GM12878 (cell line): ENCODE measurements at regions not wholly inside any gene's neighbourhood (a gene's known extent, or its start where the extent isn't known, plus 50 kb on each side); places are given as distances from the start of the nearest gene placed in this dataset.

Experiments
- ATAC-seq: fragments of 200-7000 bp; cut with Tn5 transposase; 3 replicates; pipeline ENCODE4 v1.9.1; 2020; ENCODE audit warnings: mild to moderate bottlenecking, moderate library complexity
- BruUV-seq: library from RNA; stranded (reverse); fragments of 400-500 nt; replicated peaks from 2 replicates; lab custom pipeline; 2021; lab: Mats Ljungman, UMichigan
- CTCF ChIA-PET: fragments of 300-600 bp; sonication (Branson Sonifier 250); formaldehyde crosslinking; extraction: SDS; loops from one replicate; lab custom pipeline; 2021; ENCODE audit warnings: inconsistent platforms; lab: Yijun Ruan, JAX
- POLR2A ChIA-PET: fragments of 350-600 bp; formaldehyde crosslinking; extraction: SDS; loops from one replicate; lab custom pipeline; 2021; ENCODE audit warnings: inconsistent platforms; lab: Charles Lee
- RAD21 ChIA-PET: fragments of 300-600 bp; sonication (Branson Sonifier 250); formaldehyde crosslinking; loops from one replicate; lab custom pipeline; 2023; ENCODE audit warnings: antibody characterized with exemption; ENCODE audit not compliant: unreplicated experiment; lab: Charles Lee
- SMC1A ChIA-PET: fragments of 300-600 bp; sonication (Branson Sonifier 250); formaldehyde crosslinking; loops from one replicate; lab custom pipeline; 2023; ENCODE audit not compliant: unreplicated experiment, uncharacterized antibody; lab: Charles Lee
- DNase-seq: peaks from one replicate; pipeline ENCODE4 v3.0.0-alpha.2; 2011; ENCODE audit warnings: low read depth, low spot score
- FAIRE-seq: peaks from 3 replicates; lab custom pipeline; 2011; peaks lifted over from hg19 to GRCh38; lab: Jason Lieb, UNC
- H2AFZ ChIP-seq: 2 replicates; pipeline ENCODE4 v1.6.0; 2011; ENCODE audit warnings: low read depth, low read length, control low read depth; ENCODE audit not compliant: control insufficient read depth
- H3K27ac ChIP-seq: 2 replicates; pipeline ENCODE4 v1.5.1; 2011; ENCODE audit warnings: control low read depth; ENCODE audit not compliant: control insufficient read depth, insufficient read depth
- H3K27me3 ChIP-seq, 2 experiments: replicated peaks in 1 of 2; 2 replicates each; pipeline versions ENCODE4 v1.6.0 to v1.6.1; 2011; ENCODE audit warnings: low read length in 1 of 2; ENCODE audit not compliant: control insufficient read depth in 2 of 2, insufficient read depth in 2 of 2
- H3K36me3 ChIP-seq, 2 experiments: 2 replicates each; pipeline ENCODE4 v1.5.1; 2011; ENCODE audit warnings: low read length in 1 of 2; ENCODE audit not compliant: control insufficient read depth in 2 of 2, insufficient read depth in 2 of 2
- H3K4me1 ChIP-seq: 2 replicates; pipeline ENCODE4 v1.6.1; 2011; ENCODE audit warnings: mild to moderate bottlenecking, low read length, moderate library complexity, mixed read lengths; ENCODE audit not compliant: control insufficient read depth, insufficient read depth
- H3K4me2 ChIP-seq: 2 replicates; pipeline ENCODE4 v1.6.0; 2011; ENCODE audit warnings: control low read depth; ENCODE audit not compliant: control insufficient read depth, insufficient read depth
- H3K4me3 ChIP-seq: fragments of 200-600 bp; sonication (generic); 2 replicates; pipeline ENCODE4 v1.5.1; 2016
- H3K79me2 ChIP-seq: 2 replicates; pipeline ENCODE4 v1.6.0; 2011; ENCODE audit warnings: low read length; ENCODE audit not compliant: control insufficient read depth, insufficient read depth
- H3K9ac ChIP-seq: 2 replicates; pipeline ENCODE4 v1.8.0; 2011; ENCODE audit warnings: low read length, control low read depth, mixed read lengths; ENCODE audit not compliant: control insufficient read depth, insufficient read depth
- H3K9me3 ChIP-seq: replicated peaks from 3 replicates; pipeline ENCODE4 v1.5.1; 2011; ENCODE audit warnings: mild to moderate bottlenecking, low read length; ENCODE audit not compliant: control insufficient read depth, insufficient read depth
- H4K20me1 ChIP-seq: 2 replicates; pipeline ENCODE4 v1.6.0; 2011; ENCODE audit not compliant: control insufficient read depth, insufficient read depth
- CBX3 ChIP-seq: fragments of 200-600 bp; sonication (generic); IDR thresholded peaks from 2 replicates; pipeline ENCODE4 v1.6.1; 2016; ENCODE audit warnings: low read depth, borderline replicate concordance
- CEBPB ChIP-seq, 2 experiments: fragments of 150-350 bp in 1 of 2; IDR thresholded peaks; 2 replicates each; pipeline ENCODE4 v1.6.1; 2012 to 2014; ENCODE audit warnings: low read depth in 2 of 2, low read length in 2 of 2, borderline replicate concordance in 1 of 2, inconsistent platforms in 1 of 2
- CUX1 ChIP-seq: IDR thresholded peaks from 2 replicates; pipeline ENCODE4 v1.6.1; 2012; ENCODE audit warnings: improper control_type of control experiment, low read depth, low read length; ENCODE audit not compliant: insufficient replicate concordance
- E2F4 ChIP-seq: IDR thresholded peaks from 2 replicates; pipeline ENCODE4 v1.6.1; 2012; ENCODE audit warnings: low read depth, low read length, improper control_type of control experiment
- KLF5 ChIP-seq: fragments of 450-650 bp; IDR thresholded peaks from 2 replicates; pipeline ENCODE4 v1.6.1; 2014; ENCODE audit warnings: mild to moderate bottlenecking; ENCODE audit not compliant: partially characterized antibody
- MYC ChIP-seq: IDR thresholded peaks from 2 replicates; pipeline ENCODE4 v1.6.1; 2011; ENCODE audit warnings: mild to moderate bottlenecking, low read length, moderate library complexity, inconsistent platforms; ENCODE audit not compliant: insufficient read depth, insufficient replicate concordance, insufficient read length, severe bottlenecking
- PAX8 ChIP-seq: fragments of 450-650 bp; IDR thresholded peaks from 2 replicates; pipeline ENCODE4 v1.6.1; 2017; ENCODE audit warnings: mild to moderate bottlenecking, moderate library complexity
- PML ChIP-seq: IDR thresholded peaks from 2 replicates; pipeline ENCODE4 v1.6.1; 2012; ENCODE audit warnings: low read length, inconsistent platforms
- POLR2AphosphoS5 ChIP-seq: IDR thresholded peaks from 2 replicates; pipeline ENCODE4 v1.6.1; 2011; ENCODE audit warnings: mild to moderate bottlenecking, low read length, inconsistent platforms
- RCOR1 ChIP-seq: conservative IDR thresholded peaks from 2 replicates; pipeline ENCODE4 v1.6.1; 2012; ENCODE audit warnings: low read depth, low read length, improper control_type of control experiment
- REST ChIP-seq: IDR thresholded peaks from 2 replicates; pipeline ENCODE4 v1.6.1; 2012; ENCODE audit warnings: mild to moderate bottlenecking, low read depth, low read length
- SPI1 ChIP-seq: IDR thresholded peaks from 2 replicates; pipeline ENCODE4 v1.6.1; 2011; ENCODE audit warnings: low read depth, mild to moderate bottlenecking, low read length, moderate library complexity, borderline replicate concordance; ENCODE audit not compliant: insufficient read depth
- ZZZ3 ChIP-seq: IDR thresholded peaks from 2 replicates; pipeline ENCODE4 v1.6.1; 2011; ENCODE audit warnings: low read depth; ENCODE audit not compliant: control insufficient read depth, insufficient read length
- WGBS: methylation state at CpG from one replicate; pipeline ENCODE4 v1.1.6; 2016; ENCODE audit warnings: low lambda C conversion rate; ENCODE audit not compliant: insufficient replicate concordance, insufficient coverage; ENCODE audit errors: missing lambda C conversion rate; 5-methylcytosine and 5-hydroxymethylcytosine counted together
- in situ Hi-C: fragments of 300-500 bp; cut with MboI; formaldehyde crosslinking; loops from 9 replicates; pipeline ENCODE4 v1.14.3; 2018; ENCODE audit warnings: mixed read lengths
- intact Hi-C: fragments of 100-400 bp; cut with micrococcal nuclease; formaldehyde crosslinking; loops from one replicate; pipeline ENCODE4 v1.14.2; 2022; ENCODE audit not compliant: unreplicated experiment

- TF ChIP-seq CUX1, result no peak
- TF ChIP-seq PML, result no peak
These were observed 331.8 kb upstream of the CDH11 start (continued) for GRCh38 chr16:65453646-65454045.

GRCh38 chr16:65449526-65449925, 327.7 kb upstream of the CDH11 start:
- 0% methylated on average over 1 of the region's 1 CpG for WGBS
- TF ChIP-seq CEBPB (IDR thresholded peaks at IDR 0.05; ENCODE audit: borderline replicate concordance in 1 of 2, low read depth in 2 of 2, low read length in 2 of 2) (no peak), PAX8 (no peak), E2F4 (no peak), SPI1 (no peak), KLF5 (no peak), ZZZ3 (no peak), CBX3 (no peak), RCOR1 (no peak), REST (no peak), POLR2AphosphoS5 (no peak), MYC (no peak)

More at GRCh38 chr16:65449526-65449925, 327.7 kb upstream of the CDH11 start:
- no peak overlapping the region for H3K9ac ChIP-seq
- ChIA-PET POLR2A (no interaction called here), CTCF (no interaction called here), RAD21 (no interaction called here), SMC1A (no interaction called here)
- no peak overlapping the region for H3K4me3 ChIP-seq
- no peak overlapping the region for H3K27ac ChIP-seq
- no peak for FAIRE-seq
- no peaks in the 10 kb centered on the region for H3K27me3 ChIP-seq
- H3K9me3 ChIP-seq, result no peaks in the 10 kb centered on the region; the same call in 2 of the 3 replicates
- no peaks in the 10 kb centered on the region for H3K36me3 ChIP-seq
- DNase-seq, result no peak
- no peak overlapping the region for H2AFZ ChIP-seq
- intact Hi-C loops, result no loop called here
- in situ Hi-C loops, result no loop called here
- no peak for ATAC-seq
- no peaks in the 10 kb centered on the region for H3K79me2 ChIP-seq
- H3K4me2 ChIP-seq, result no peak overlapping the region
- no peaks in the 10 kb centered on the region for H3K4me1 ChIP-seq
- no TSS peak for BruUV-seq
- H4K20me1 ChIP-seq, result no peaks in the 10 kb centered on the region
